Ovary (tissue), 3 donors: ENCODE measurements at regions not wholly inside any gene's neighbourhood (a gene's known extent, or its start where the extent isn't known, plus 50 kb on each side); places are given as distances from the start of the nearest gene placed in this dataset.

Source experiments
- EP300 ChIP-seq: sonication (generic); formaldehyde crosslinking; IDR thresholded peaks from one replicate; pipeline ENCODE4 v1.6.1; 2017; ENCODE audit warnings: antibody characterized with exemption
- POLR2A ChIP-seq: fragments of 450-650 bp; IDR thresholded peaks from one replicate; pipeline ENCODE4 v1.6.1; 2017; ENCODE audit warnings: antibody characterized with exemption, mild to moderate bottlenecking, moderate library complexity
- TF ChIP-seq, protein P1 (sequence below), 3 donors: fragments of 450-650 bp in 2 of 3; fragments of 200-600 bp in 1 of 3; IDR thresholded peaks; one replicate each; pipeline versions ENCODE4 v1.5.1 to v1.8.0; 2016 to 2022; ENCODE audit warnings: antibody characterized with exemption in 3 of 3, mild to moderate bottlenecking in 1 of 3
- donor health status: DM: no; HTN: no; CAD: no.

DNA sequence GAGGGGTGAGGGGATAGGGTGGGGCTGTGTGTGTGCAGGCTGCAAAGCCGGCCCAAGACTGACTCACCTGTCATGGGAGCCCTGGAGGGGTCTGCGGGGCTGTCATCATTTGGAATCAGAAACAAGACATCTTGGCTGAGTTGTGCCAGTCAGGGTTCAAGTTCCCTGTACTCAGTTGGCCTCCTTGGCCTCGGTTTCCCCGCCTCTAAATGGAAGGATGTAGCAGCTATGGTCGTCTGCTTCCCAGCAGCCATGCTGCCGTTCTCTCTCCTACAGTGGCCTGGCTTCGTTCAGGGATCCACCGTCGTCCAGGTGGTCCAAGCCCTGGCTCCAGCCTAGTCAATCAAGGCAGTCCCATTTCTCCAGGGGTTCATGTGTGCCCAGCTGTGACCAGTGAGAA is 83.6 kb upstream of the PMEPA1 start:
- TF ChIP-seq, protein P1, sequence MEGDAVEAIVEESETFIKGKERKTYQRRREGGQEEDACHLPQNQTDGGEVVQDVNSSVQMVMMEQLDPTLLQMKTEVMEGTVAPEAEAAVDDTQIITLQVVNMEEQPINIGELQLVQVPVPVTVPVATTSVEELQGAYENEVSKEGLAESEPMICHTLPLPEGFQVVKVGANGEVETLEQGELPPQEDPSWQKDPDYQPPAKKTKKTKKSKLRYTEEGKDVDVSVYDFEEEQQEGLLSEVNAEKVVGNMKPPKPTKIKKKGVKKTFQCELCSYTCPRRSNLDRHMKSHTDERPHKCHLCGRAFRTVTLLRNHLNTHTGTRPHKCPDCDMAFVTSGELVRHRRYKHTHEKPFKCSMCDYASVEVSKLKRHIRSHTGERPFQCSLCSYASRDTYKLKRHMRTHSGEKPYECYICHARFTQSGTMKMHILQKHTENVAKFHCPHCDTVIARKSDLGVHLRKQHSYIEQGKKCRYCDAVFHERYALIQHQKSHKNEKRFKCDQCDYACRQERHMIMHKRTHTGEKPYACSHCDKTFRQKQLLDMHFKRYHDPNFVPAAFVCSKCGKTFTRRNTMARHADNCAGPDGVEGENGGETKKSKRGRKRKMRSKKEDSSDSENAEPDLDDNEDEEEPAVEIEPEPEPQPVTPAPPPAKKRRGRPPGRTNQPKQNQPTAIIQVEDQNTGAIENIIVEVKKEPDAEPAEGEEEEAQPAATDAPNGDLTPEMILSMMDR (IDR thresholded peaks at IDR 0.05) = no peak
- TF ChIP-seq POLR2A (no peak), EP300 (no peak)
